ENCODE measurements at regions not wholly inside any gene's neighbourhood (a gene's known extent, or its start where the extent isn't known, plus 50 kb on each side); places are given as distances from the start of the nearest gene placed in this dataset.

- TF ChIP-seq, protein P1, sequence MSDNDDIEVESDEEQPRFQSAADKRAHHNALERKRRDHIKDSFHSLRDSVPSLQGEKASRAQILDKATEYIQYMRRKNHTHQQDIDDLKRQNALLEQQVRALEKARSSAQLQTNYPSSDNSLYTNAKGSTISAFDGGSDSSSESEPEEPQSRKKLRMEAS (IDR thresholded peaks at IDR 0.05), result no peak
- TF ChIP-seq TAF1 (IDR thresholded peaks at IDR 0.05; ENCODE audit: low read depth) (no peak), EP300 (IDR thresholded peaks at IDR 0.05; ENCODE audit: borderline replicate concordance) (no peak), TEAD4 (IDR thresholded peaks at IDR 0.05) (no peak), CEBPB (IDR thresholded peaks at IDR 0.05) (no peak), YY1 (IDR thresholded peaks at IDR 0.05; ENCODE audit: low read depth) (no peak), FOXM1 (IDR thresholded peaks at IDR 0.05; ENCODE audit: borderline replicate concordance, low read depth) (no peak)
- TF ChIP-seq, protein P2, sequence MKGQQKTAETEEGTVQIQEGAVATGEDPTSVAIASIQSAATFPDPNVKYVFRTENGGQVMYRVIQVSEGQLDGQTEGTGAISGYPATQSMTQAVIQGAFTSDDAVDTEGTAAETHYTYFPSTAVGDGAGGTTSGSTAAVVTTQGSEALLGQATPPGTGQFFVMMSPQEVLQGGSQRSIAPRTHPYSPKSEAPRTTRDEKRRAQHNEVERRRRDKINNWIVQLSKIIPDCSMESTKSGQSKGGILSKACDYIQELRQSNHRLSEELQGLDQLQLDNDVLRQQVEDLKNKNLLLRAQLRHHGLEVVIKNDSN (IDR thresholded peaks at IDR 0.05), result no peak
These were observed 365.9 kb upstream of the NOVA1 start for GRCh38 chr14:26963711-26964110.

- TF ChIP-seq TAF1 (IDR thresholded peaks at IDR 0.05; ENCODE audit: low read depth) (no peak), FOXM1 (IDR thresholded peaks at IDR 0.05; ENCODE audit: borderline replicate concordance, low read depth) (no peak), EGR1 (IDR thresholded peaks at IDR 0.05) (no peak), RAD21 (IDR thresholded peaks at IDR 0.05; ENCODE audit: low read depth) (no peak), REST (IDR thresholded peaks at IDR 0.05; ENCODE audit: low read depth) (no peak), NFIC (IDR thresholded peaks at IDR 0.05) (no peak), ZBTB7A (IDR thresholded peaks at IDR 0.05; ENCODE audit: low read depth) (no peak), TEAD4 (IDR thresholded peaks at IDR 0.05) (no peak)
- TF ChIP-seq, protein P2 (IDR thresholded peaks at IDR 0.05), result no peak
- TF ChIP-seq, protein P1 (IDR thresholded peaks at IDR 0.05), result no peak
These were observed 367.7 kb upstream of the NOVA1 start for GRCh38 chr14:26965490-26965889.

DNA sequence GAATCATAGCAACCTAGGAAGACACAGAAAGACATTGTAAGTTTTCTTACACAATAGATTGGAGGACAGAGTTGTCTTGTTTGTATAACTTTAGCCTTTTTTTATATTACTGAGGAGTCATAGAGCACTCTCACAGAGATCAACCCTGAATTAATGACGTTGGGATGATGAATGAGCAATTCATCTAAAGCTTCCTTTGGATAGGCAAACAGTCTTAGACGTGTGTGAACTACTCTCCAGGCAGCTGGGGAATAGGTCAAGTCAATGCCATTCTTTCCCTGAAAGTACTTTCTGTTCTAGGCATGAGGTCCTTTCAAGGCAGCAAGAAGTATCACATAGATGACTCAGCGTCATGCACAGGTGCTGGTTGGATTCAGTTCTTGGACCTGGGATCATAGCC lies 369.1 kb upstream of the NOVA1 start:
- no peak for TF ChIP-seq RAD21 (IDR thresholded peaks at IDR 0.05; ENCODE audit: low read depth)
- TF ChIP-seq ZBTB7A (IDR thresholded peaks at IDR 0.05; ENCODE audit: low read depth), result no peak
- no peak for TF ChIP-seq TAF1 (IDR thresholded peaks at IDR 0.05; ENCODE audit: low read depth)
- no peak for TF ChIP-seq FOXM1 (IDR thresholded peaks at IDR 0.05; ENCODE audit: borderline replicate concordance, low read depth)
- no peak for TF ChIP-seq REST (IDR thresholded peaks at IDR 0.05; ENCODE audit: low read depth)
- no peak for TF ChIP-seq TEAD4 (IDR thresholded peaks at IDR 0.05)
- TF ChIP-seq TCF12 (IDR thresholded peaks at IDR 0.05; ENCODE audit: low read depth), result no peak
- TF ChIP-seq EGR1 (IDR thresholded peaks at IDR 0.05), result no peak
- TF ChIP-seq, protein P1 (IDR thresholded peaks at IDR 0.05), result no peak
- no peak for TF ChIP-seq YY1 (IDR thresholded peaks at IDR 0.05; ENCODE audit: low read depth)
- no peak for TF ChIP-seq EP300 (IDR thresholded peaks at IDR 0.05; ENCODE audit: borderline replicate concordance)
- TF ChIP-seq CREB1 (IDR thresholded peaks at IDR 0.05; ENCODE audit: low read depth), result no peak
- TF ChIP-seq, protein P2 (IDR thresholded peaks at IDR 0.05), result no peak
- no peak for TF ChIP-seq NFIC (IDR thresholded peaks at IDR 0.05)
- TF ChIP-seq CEBPB (IDR thresholded peaks at IDR 0.05), result no peak

GRCh38 chr14:26974965-26975364 lies 377.1 kb upstream of the NOVA1 start:
- TF ChIP-seq, protein P1 (IDR thresholded peaks at IDR 0.05), result no peak
- TF ChIP-seq REST (IDR thresholded peaks at IDR 0.05; ENCODE audit: low read depth) (no peak), TAF1 (IDR thresholded peaks at IDR 0.05; ENCODE audit: low read depth) (no peak), NFIC (IDR thresholded peaks at IDR 0.05) (no peak), RAD21 (IDR thresholded peaks at IDR 0.05; ENCODE audit: low read depth) (no peak), ZBTB7A (IDR thresholded peaks at IDR 0.05; ENCODE audit: low read depth) (no peak), EGR1 (IDR thresholded peaks at IDR 0.05) (no peak), CEBPB (IDR thresholded peaks at IDR 0.05) (no peak), YY1 (IDR thresholded peaks at IDR 0.05; ENCODE audit: low read depth) (no peak), FOXM1 (IDR thresholded peaks at IDR 0.05; ENCODE audit: borderline replicate concordance, low read depth) (no peak), EP300 (IDR thresholded peaks at IDR 0.05; ENCODE audit: borderline replicate concordance) (no peak), TEAD4 (IDR thresholded peaks at IDR 0.05) (no peak), TCF12 (IDR thresholded peaks at IDR 0.05; ENCODE audit: low read depth) (no peak), CREB1 (IDR thresholded peaks at IDR 0.05; ENCODE audit: low read depth) (no peak)
- TF ChIP-seq, protein P2 (IDR thresholded peaks at IDR 0.05), result no peak
